Ishikawa (cell line): ENCODE measurements at regions not wholly inside any gene's neighbourhood (a gene's known extent, or its start where the extent isn't known, plus 50 kb on each side); places are given as distances from the start of the nearest gene placed in this dataset.

ENCODE experiments used
- CEBPB ChIP-seq: IDR thresholded peaks from 2 replicates; pipeline ENCODE4 v1.6.1; 2012
- CREB1 ChIP-seq: IDR thresholded peaks from 2 replicates; pipeline ENCODE4 v1.6.1; 2012; ENCODE audit warnings: low read depth
- EGR1 ChIP-seq: IDR thresholded peaks from 2 replicates; pipeline ENCODE4 v1.6.1; 2012
- EP300 ChIP-seq: IDR thresholded peaks from 2 replicates; pipeline ENCODE4 v1.6.1; 2012; ENCODE audit warnings: borderline replicate concordance
- FOXM1 ChIP-seq: IDR thresholded peaks from 2 replicates; pipeline ENCODE4 v1.6.1; 2012; ENCODE audit warnings: low read depth, borderline replicate concordance
- NFIC ChIP-seq: IDR thresholded peaks from 2 replicates; pipeline ENCODE4 v1.6.1; 2012
- RAD21 ChIP-seq: IDR thresholded peaks from 2 replicates; pipeline ENCODE4 v1.6.1; 2012; ENCODE audit warnings: low read depth
- TAF1 ChIP-seq: IDR thresholded peaks from 2 replicates; pipeline ENCODE4 v1.6.1; 2012; ENCODE audit warnings: low read depth, mild to moderate bottlenecking
- TCF12 ChIP-seq: IDR thresholded peaks from 2 replicates; pipeline ENCODE4 v1.6.1; 2012; ENCODE audit warnings: low read depth
- TEAD4 ChIP-seq: IDR thresholded peaks from 2 replicates; pipeline ENCODE4 v1.6.1; 2012
- YY1 ChIP-seq: IDR thresholded peaks from 2 replicates; pipeline ENCODE4 v1.6.1; 2012; ENCODE audit warnings: low read depth
- ZBTB7A ChIP-seq: IDR thresholded peaks from 2 replicates; pipeline ENCODE4 v1.6.1; 2012; ENCODE audit warnings: low read depth
- TF ChIP-seq, protein P1 (sequence below): IDR thresholded peaks from 2 replicates; pipeline ENCODE4 v1.6.1; 2012
- TF ChIP-seq, protein P2 (sequence below): IDR thresholded peaks from 2 replicates; pipeline ENCODE4 v1.6.1; 2012
- TF ChIP-seq, protein P3 (sequence below): IDR thresholded peaks from 2 replicates; pipeline ENCODE4 v1.6.1; 2012; ENCODE audit warnings: low read depth, mild to moderate bottlenecking

GRCh38 chr2:143847257-143847656 lies 672.7 kb downstream of the ZEB2 start:
- no peak for TF ChIP-seq TEAD4
- no peak for TF ChIP-seq CEBPB
- TF ChIP-seq RAD21, result no peak
- no peak for TF ChIP-seq ZBTB7A
- TF ChIP-seq, protein P1, sequence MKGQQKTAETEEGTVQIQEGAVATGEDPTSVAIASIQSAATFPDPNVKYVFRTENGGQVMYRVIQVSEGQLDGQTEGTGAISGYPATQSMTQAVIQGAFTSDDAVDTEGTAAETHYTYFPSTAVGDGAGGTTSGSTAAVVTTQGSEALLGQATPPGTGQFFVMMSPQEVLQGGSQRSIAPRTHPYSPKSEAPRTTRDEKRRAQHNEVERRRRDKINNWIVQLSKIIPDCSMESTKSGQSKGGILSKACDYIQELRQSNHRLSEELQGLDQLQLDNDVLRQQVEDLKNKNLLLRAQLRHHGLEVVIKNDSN, result no peak
- no peak for TF ChIP-seq YY1
- TF ChIP-seq CREB1, result no peak
- no peak for TF ChIP-seq TAF1
- no peak for TF ChIP-seq TCF12
- TF ChIP-seq, protein P2, sequence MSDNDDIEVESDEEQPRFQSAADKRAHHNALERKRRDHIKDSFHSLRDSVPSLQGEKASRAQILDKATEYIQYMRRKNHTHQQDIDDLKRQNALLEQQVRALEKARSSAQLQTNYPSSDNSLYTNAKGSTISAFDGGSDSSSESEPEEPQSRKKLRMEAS, result no peak
- no peak for TF ChIP-seq FOXM1
- TF ChIP-seq EP300, result no peak
- TF ChIP-seq, protein P3, sequence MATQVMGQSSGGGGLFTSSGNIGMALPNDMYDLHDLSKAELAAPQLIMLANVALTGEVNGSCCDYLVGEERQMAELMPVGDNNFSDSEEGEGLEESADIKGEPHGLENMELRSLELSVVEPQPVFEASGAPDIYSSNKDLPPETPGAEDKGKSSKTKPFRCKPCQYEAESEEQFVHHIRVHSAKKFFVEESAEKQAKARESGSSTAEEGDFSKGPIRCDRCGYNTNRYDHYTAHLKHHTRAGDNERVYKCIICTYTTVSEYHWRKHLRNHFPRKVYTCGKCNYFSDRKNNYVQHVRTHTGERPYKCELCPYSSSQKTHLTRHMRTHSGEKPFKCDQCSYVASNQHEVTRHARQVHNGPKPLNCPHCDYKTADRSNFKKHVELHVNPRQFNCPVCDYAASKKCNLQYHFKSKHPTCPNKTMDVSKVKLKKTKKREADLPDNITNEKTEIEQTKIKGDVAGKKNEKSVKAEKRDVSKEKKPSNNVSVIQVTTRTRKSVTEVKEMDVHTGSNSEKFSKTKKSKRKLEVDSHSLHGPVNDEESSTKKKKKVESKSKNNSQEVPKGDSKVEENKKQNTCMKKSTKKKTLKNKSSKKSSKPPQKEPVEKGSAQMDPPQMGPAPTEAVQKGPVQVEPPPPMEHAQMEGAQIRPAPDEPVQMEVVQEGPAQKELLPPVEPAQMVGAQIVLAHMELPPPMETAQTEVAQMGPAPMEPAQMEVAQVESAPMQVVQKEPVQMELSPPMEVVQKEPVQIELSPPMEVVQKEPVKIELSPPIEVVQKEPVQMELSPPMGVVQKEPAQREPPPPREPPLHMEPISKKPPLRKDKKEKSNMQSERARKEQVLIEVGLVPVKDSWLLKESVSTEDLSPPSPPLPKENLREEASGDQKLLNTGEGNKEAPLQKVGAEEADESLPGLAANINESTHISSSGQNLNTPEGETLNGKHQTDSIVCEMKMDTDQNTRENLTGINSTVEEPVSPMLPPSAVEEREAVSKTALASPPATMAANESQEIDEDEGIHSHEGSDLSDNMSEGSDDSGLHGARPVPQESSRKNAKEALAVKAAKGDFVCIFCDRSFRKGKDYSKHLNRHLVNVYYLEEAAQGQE, result no peak
- no peak for TF ChIP-seq EGR1
- TF ChIP-seq NFIC, result no peak

DNA sequence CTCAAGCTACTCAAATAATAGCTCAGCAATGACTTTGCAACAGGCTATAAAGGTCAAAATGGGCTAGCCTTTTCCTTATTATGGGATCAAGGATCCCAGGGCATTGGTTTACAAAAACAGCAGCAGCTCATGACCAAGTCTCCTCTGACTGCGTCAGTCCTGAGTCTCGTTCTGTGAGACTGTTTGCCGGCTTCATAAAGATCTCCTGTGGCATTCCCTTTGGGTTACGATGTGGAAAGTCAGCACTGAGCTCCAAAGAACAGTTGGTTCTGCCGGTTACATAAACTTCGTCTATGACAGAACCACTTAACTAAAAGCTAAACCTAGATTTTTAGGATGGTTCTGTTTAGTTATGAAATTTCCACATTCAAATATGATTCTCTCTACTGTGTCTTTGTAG lies 674.9 kb downstream of the ZEB2 start:
- TF ChIP-seq TAF1, result no peak
- no peak for TF ChIP-seq CEBPB
- TF ChIP-seq CREB1, result no peak
- TF ChIP-seq FOXM1, result no peak
- TF ChIP-seq, protein P2, result no peak
- TF ChIP-seq, protein P3, result no peak
- no peak for TF ChIP-seq RAD21
- TF ChIP-seq EP300, result no peak
- no peak for TF ChIP-seq ZBTB7A
- no peak for TF ChIP-seq TEAD4
- TF ChIP-seq, protein P1, result no peak
- no peak for TF ChIP-seq NFIC
- no peak for TF ChIP-seq TCF12
- TF ChIP-seq YY1, result no peak
- no peak for TF ChIP-seq EGR1

DNA sequence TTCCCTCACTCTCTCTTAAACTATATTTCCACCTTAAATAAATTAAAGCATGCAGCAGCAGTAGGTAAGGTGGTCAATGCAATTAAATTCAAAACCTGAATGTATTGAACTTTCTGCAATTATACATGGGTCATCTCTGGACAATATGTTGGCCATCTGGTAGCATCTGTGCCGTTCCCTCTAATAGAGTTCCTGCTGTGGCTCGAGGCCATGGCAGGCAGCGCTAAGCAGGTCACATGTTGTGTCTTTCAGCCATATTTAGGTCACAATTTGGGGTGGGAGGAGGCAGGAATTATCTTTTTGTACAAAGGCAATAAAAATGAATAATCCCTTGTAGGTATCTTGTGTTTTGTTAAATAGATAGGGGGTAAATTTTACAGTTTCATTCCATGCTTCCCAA lies 676.2 kb downstream of the ZEB2 start:
- no peak for TF ChIP-seq EGR1
- TF ChIP-seq YY1, result no peak
- no peak for TF ChIP-seq NFIC
- TF ChIP-seq, protein P2, result no peak
- TF ChIP-seq TAF1, result no peak
- no peak for TF ChIP-seq EP300
- TF ChIP-seq RAD21, result no peak
- no peak for TF ChIP-seq CEBPB
- TF ChIP-seq CREB1, result no peak
- TF ChIP-seq, protein P1, result no peak
- TF ChIP-seq, protein P3, result no peak
- no peak for TF ChIP-seq TEAD4
- no peak for TF ChIP-seq TCF12
- no peak for TF ChIP-seq FOXM1
- no peak for TF ChIP-seq ZBTB7A

DNA sequence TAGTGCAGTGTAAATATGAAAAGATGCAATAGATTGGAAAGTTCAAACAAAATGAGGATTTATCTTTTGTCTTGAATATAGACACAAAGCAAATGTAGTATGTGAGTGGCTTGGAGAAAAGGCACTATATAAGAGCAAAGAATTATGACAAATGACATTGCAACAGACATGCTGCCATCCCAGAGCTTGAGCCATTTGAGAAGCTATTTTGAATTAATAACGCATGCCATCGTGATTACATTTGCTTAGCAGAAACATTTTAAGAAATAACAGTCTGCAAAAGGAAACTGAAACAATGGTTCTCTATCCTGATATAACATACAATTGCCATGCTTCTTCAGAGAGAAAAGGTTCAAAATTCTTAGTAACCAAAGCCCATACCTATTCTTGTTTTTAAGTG lies 677.1 kb downstream of the ZEB2 start:
- TF ChIP-seq, protein P2, result no peak
- no peak for TF ChIP-seq TCF12
- no peak for TF ChIP-seq NFIC
- no peak for TF ChIP-seq TAF1
- TF ChIP-seq CREB1, result no peak
- TF ChIP-seq TEAD4, result no peak
- no peak for TF ChIP-seq EGR1
- TF ChIP-seq EP300, result no peak
- TF ChIP-seq YY1, result no peak
- no peak for TF ChIP-seq ZBTB7A
- TF ChIP-seq CEBPB, result no peak
- TF ChIP-seq RAD21, result no peak
- TF ChIP-seq, protein P3, result no peak
- TF ChIP-seq, protein P1, result no peak
- no peak for TF ChIP-seq FOXM1
